Ramos (cell line): ENCODE measurements at regions not wholly inside any gene's neighbourhood (a gene's known extent, or its start where the extent isn't known, plus 50 kb on each side); places are given as distances from the start of the nearest gene placed in this dataset.

ENCODE experiments used
- in situ Hi-C: fragments of 300-500 bp; cut with MboI; formaldehyde crosslinking; loops from one replicate; pipeline ENCODE4 v1.14.3; 2022; ENCODE audit warnings: low sequenced_read_pairs; ENCODE audit not compliant: unreplicated experiment

DNA sequence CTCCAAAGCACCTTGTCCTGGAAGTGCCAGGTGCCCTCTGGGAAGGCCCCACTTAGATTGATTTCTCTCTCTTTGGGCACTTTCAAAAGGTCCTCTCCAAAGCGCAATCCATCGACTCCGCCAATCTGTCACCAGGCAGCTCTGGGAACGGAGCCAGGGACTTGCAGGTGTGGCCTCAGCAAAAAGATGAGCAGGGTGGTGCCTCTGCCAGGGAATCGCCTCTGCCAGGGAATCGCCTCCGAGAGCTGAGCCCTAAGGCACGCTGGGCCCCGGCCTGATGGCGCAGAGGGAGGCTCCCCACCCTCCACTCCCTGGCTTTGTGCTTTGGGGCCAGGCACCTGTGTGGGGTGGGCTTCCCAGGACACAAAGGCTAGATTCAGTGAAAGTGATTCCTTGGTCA lies 1391.3 kb downstream of the TBC1D22A start:
- in situ Hi-C loops, result no loop called here

DNA sequence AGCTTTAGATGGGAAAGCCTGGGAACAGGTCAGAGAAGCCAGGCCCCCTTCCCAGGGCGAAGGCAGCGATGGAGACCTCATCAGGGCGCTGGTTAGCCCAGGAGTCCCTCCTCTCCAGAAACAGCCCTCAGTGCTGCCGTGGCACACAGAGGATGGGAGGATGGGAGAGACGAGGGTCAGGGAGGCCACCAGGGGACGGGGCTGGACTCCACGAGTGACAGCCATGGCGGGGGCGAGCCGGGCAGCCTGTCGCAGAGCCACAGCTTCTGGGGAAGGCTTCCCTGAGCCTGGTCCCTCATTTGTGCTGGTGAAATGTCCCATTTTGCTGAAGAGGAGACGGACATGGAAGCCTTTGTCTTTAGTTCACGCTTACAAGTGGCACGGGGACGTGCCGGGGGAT lies 1390.5 kb downstream of the TBC1D22A start:
- in situ Hi-C loops, result no loop called here

DNA sequence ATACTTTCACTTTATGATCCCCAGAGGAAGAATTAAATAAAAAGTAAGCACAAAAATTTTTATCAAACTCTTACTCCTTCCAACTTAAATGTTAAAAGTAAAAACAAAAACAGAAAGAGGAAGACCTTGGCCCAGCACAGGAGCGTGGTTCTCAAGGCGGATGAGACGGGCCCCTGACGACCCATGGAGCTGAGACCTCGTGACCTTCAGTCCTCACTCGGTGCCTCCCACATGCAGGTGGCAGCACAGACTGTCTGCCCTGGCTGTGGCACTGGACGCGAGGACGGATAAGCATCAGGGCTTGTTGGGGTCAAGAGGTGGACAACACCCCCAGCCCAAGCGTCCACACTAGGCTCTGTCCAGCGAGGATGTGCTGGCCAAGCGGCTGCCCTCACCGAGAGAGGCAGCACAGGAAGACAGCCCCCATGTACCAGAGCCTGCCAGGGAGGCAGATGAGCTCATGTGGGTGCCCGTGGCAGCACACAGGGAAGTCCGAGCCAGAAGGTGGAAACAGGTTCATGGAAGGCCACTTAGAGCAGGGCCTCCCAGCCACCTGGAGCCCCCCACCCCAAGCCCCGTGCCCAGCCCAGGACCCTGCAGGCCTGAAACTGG lies 1389.8 kb downstream of the TBC1D22A start:
- in situ Hi-C loops, result no loop called here

DNA sequence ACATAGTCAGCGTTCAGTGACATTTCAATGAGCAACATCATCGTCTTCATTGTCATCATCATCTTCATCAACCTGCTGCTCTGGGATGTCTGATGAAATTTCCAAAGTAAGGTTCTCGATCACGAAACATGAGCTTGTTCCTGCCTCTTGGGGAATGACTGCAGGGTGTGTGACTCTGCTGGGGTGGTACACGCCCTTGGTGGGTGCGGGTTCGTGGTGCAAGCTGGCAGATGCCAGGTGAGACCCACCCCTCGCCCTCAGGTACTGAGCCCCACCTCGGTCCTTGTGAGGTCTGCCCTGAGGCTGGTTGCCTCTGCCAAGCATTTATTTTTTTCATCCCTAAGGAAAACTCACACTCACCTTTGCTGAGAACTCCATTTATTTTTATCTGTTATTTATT lies 1389.2 kb downstream of the TBC1D22A start:
- in situ Hi-C loops, result no loop called here

DNA sequence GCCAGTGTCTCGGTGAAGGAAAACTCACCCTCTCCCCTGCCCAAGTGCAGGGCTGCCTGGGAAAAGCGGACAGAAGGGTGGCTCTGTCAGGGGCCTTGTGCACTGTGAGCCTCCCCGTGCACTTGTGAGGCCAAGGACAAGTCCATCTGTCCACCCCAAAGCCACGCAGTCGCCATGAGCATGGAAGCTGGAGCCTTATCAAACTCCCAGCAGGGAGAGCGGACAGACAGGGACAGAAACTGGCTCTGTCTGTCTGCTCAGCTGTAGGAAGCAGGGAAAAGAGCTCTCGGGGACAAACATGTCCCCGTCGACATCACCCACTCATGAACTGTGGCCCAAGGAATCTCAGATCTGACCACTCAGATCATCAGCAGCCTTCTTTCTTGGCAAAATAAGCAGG lies 1385.4 kb downstream of the TBC1D22A start:
- in situ Hi-C loops, result no loop called here

DNA sequence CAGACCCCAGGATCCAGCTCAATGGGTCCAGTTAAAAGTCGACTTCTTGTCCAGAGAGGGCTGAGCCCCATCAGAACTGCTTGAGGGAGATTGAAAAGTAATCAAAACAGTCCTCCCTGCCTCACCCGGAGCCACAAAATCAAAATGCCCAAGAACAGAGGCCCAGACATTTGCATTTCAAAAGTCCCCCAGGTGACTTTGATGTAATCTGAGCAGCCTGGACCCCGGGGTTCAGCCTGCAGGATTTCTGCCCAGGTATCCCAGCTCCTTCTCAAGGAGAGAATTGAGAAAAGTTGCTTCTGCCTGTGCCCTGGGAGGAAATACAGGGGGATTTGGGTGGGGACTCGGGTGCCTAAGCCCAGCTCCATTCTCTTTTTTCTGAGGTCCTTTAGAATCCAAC lies 1385.0 kb downstream of the TBC1D22A start:
- in situ Hi-C loops, result no loop called here

GRCh38 chr22:48146426-48146825 lies 1384.0 kb downstream of the TBC1D22A start:
- in situ Hi-C loops, result no loop called here

- in situ Hi-C loops, result no loop called here
Observed at GRCh38 chr22:48145738-48146137, 1383.3 kb downstream of the TBC1D22A start.

DNA sequence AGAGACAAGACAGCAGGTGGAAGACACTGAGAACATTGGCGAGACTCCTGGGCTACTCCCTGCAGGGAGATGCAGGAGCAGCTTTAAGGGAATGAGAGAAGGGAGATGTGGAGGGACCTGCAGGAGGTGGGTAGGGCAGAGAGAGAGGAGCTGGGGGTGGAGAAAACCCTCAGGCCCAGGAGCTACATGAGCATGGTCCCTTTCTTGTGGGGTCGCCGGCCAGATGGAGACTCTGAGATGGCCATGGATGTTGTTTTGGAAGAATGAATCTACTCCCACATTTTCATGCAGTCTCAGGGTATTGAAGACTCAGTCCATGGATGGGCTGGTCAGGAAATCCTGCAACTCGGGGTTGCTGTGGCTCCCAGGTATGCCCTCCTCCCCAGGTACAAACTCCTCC lies 1381.9 kb downstream of the TBC1D22A start:
- in situ Hi-C loops, result no loop called here

DNA sequence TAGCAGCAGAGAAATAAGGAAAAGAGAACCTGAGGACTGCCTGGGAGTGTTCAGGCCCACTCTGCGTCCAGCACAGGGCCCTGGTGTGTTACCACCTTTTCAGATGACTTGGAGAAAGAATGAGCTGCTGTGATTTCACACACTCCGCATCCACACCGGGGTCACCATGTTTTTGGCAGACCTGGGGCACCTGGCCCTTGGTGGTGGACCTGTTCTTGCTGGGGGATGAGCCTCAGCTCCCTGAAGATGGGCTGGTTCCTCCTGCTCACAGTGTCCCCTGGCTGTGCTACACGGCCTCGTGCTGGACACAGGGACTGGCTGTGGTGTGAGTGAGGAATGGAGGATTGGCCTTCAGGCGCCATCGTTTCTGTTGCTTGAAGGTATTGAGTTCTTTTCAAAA lies 1381.4 kb downstream of the TBC1D22A start:
- in situ Hi-C loops, result no loop called here

- in situ Hi-C loops, result no loop called here
Observed at GRCh38 chr22:48142388-48142787, 1379.9 kb downstream of the TBC1D22A start.

DNA sequence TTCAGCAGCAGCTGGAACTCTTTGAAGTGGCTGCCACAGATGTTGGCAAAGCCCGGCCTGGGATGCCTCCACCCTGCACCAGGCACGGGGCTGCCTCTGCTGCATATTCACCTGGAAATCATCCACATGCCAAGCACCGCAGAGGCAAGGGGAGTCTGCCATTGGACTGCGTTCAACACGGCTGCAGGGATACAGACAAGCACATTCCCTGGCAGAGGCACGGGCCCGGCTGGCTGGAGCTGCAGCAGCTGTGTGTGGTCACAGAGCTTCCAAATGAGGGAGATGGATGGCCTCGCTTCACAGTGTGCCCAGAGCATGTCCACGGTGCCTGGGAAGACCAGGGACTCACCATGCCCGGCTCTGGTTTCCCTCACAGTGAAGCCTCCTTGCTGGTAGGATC lies 1378.9 kb downstream of the TBC1D22A start:
- in situ Hi-C loops, result no loop called here

DNA sequence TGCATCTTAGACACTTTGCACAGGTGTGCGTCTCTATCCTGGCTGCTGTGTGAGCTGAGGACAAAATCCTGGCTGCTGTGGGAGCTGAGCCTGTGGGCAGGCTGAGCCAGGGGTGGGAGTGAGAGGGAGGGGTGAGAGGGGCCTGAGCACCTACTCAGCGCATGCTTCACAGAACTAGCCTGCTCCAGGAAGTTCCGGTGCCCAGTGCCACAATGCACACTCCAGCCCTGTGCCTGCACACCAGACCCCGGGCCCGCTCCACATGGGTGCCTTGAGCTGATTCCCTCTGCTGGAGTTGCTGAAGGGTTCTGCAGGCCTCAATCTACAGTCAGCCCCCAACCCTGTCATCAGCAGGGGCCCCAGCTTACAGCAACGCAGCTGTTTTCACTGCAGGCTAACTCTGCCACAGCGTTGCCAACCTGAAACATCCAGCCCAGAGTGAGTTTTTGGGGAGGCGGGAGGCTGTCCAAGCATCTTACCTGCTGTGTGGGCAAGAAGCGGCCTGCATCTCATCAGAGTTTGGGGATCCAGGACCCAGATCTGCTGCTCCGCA lies 1377.9 kb downstream of the TBC1D22A start:
- in situ Hi-C loops, result no loop called here

- in situ Hi-C loops, result no loop called here
Observed at GRCh38 chr22:48139776-48140175, 1377.3 kb downstream of the TBC1D22A start.

DNA sequence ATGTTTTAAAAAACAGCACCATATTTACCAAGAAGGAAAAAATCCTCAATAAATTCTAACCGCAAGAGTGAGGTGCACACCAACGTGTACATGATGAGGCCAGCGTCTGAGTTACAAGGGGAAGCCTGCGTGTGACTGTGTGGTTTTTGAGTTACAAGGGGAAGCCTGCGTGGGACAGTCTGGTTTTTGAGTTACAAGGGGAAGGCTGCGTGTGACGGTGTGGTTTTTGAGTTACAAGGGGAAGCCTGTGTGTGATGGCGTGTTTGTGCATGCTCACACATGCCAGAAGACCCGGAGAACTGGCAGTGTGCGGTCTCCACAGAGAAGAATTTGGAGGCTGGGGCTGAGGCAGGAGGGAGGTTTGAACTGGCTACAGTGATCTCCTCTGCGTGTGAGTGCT lies 1376.4 kb downstream of the TBC1D22A start:
- in situ Hi-C loops, result no loop called here

DNA sequence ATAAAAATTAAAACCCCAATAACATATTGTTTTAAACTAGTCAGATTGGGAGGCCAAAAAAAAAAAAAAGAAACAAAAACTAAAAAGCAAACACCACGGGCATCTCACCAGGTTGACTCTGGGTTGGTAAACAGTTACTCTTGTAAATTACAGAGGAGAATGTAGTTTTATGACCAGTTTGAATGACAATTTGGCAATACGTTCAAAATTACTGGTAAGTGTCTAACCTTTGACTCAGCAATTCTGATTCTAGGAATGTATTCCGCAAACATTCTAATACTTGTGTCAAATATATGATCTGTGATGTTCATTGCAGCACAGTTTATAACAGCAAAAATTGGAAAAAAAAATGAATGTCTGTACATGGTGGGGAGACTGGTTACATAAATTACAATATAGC lies 1376.0 kb downstream of the TBC1D22A start:
- in situ Hi-C loops, result no loop called here

- in situ Hi-C loops, result no loop called here
Observed at GRCh38 chr22:48137640-48138039, 1375.2 kb downstream of the TBC1D22A start.

DNA sequence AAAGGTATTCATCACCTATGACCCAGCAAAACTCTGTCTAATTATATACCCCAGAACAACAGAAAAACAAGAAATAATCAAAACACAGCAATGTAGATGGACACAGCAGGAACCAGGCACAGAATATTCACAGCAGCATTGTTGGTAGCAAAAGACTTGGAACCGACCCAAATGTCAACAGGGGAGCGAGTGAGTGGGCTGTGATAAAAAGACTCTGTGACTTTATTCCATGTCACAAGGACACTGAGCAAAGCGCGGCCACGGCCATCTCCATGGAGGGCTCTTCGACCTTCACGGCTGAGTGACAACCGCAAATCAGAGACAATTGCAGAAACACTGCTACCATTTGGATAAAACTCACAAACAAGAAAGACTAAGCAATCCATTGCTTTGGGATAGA lies 1373.1 kb downstream of the TBC1D22A start:
- in situ Hi-C loops, result no loop called here

- in situ Hi-C loops, result no loop called here
Observed at GRCh38 chr22:48125416-48125815, 1363.0 kb downstream of the TBC1D22A start.

DNA sequence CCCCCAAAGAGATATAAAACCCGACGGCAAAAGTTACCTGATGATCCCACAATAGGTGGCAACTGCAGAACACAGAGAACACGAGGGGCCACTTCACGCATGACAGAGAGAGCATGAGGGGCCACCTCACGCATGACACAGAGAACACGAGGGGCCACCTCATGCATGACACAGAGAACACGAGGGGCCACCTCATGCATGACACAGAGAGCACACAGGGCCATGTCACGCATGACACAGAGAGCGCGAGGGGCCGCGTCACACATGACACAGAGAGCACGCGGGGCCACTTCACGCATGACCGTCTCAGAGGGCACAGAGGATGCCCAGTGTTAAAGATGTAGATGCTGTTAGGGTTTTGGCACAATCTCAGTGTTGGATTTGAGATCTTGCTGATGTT lies 1359.5 kb downstream of the TBC1D22A start:
- in situ Hi-C loops, result no loop called here

- in situ Hi-C loops, result no loop called here
Observed at GRCh38 chr22:48118654-48119053, 1356.2 kb downstream of the TBC1D22A start.

GRCh38 chr22:48116871-48117270 lies 1354.4 kb downstream of the TBC1D22A start:
- in situ Hi-C loops, result no loop called here
